ENCODE measurements at regions not wholly inside any gene's neighbourhood (a gene's known extent, or its start where the extent isn't known, plus 50 kb on each side); places are given as distances from the start of the nearest gene placed in this dataset.

GRCh38 chr9:81069923-81070322 lies 619.4 kb downstream of the TLE1 start:
- Mint-ChIP-seq H3K4me1 (no peaks in the 10 kb centered on the region), H3K9me3 (peaks cover 4 to 7% of the 10 kb centered on the region in 2 experiments; a peak in 4 of 5 replicates), H3K27ac (no peak overlapping the region; a peak in 1 of 7 replicates), H3K27me3 (ENCODE audit: low read depth) (no peaks in the 10 kb centered on the region), H3K36me3 (ENCODE audit: insufficient read depth in 1 of 3, low read depth in 3 of 3) (peaks cover 0 to 5% (median 0%) of the 10 kb centered on the region in 3 experiments; a peak in 3 of 7 replicates), H3K4me3 (no peak overlapping the region)
- H3K27me3 ChIP-seq (ENCODE audit: insufficient read depth, low read length) = no peaks in the 10 kb centered on the region
- no peaks in the 10 kb centered on the region for H3K23me2 ChIP-seq (ENCODE audit: insufficient read length, low read depth, low read length, poor library complexity, severe bottlenecking)
- H4K8ac ChIP-seq (replicated peaks; ENCODE audit: insufficient read length, low read depth, low read length) = no peak overlapping the region
- no peak overlapping the region for H3T11ph ChIP-seq (ENCODE audit: low read length)
- no peak overlapping the region for H2BK20ac ChIP-seq (ENCODE audit: low read depth, low read length, poor library complexity, severe bottlenecking)
- no peak overlapping the region for H3K23ac ChIP-seq (ENCODE audit: insufficient read length, low read depth, low read length)
- no peak overlapping the region for H3K9ac ChIP-seq (ENCODE audit: extremely low read depth, insufficient read length, low read length)
- no peaks in the 10 kb centered on the region for H3K9me3 ChIP-seq (ENCODE audit: control insufficient read depth, low read depth, low read length)
- H4K20me1 ChIP-seq (ENCODE audit: control insufficient read depth, insufficient read depth, insufficient read length) = no peaks in the 10 kb centered on the region
- H3K14ac ChIP-seq (ENCODE audit: insufficient read depth, low read length) = no peak overlapping the region
- no peak overlapping the region for H3K4me2 ChIP-seq (ENCODE audit: insufficient read depth, insufficient read length, low read length)
- H2AK5ac ChIP-seq (ENCODE audit: insufficient read length, low read length) = no peak overlapping the region
- no peaks in the 10 kb centered on the region for H3K4me1 ChIP-seq (ENCODE audit: insufficient read depth, low read length)
- no peak overlapping the region for H2BK15ac ChIP-seq (ENCODE audit: low read depth, low read length)
- no peak overlapping the region for H3K27ac ChIP-seq (ENCODE audit: insufficient read length, low read depth, low read length)
- H4K91ac ChIP-seq (ENCODE audit: insufficient read length, low read depth, low read length) = no peak overlapping the region
- DNase-seq = no peak
- no peaks in the 10 kb centered on the region for H3K79me1 ChIP-seq (ENCODE audit: insufficient read depth, low read depth, low read length, poor library complexity, severe bottlenecking)
- H2AFZ ChIP-seq (ENCODE audit: low read length) = no peak overlapping the region
- no CpG with 5 or more reads among the region's 4 CpGs for WGBS (ENCODE audit: extremely low coverage, insufficient read length, low lambda C conversion rate)
- no peaks in the 10 kb centered on the region for H3K79me2 ChIP-seq (ENCODE audit: insufficient read depth, low read length)
- no peak for TF ChIP-seq CTCF (conservative IDR thresholded peaks at IDR 0.05)
- no peak overlapping the region for H2BK120ac ChIP-seq (ENCODE audit: low read depth, low read length, poor library complexity, severe bottlenecking)
- no peak overlapping the region for H3K4ac ChIP-seq (ENCODE audit: low read depth, low read length)
- H3K18ac ChIP-seq (ENCODE audit: insufficient read length, low read depth, low read length) = no peak overlapping the region
- no peak overlapping the region for H3K56ac ChIP-seq (ENCODE audit: insufficient read length, low read depth, low read length)
- no peak overlapping the region for H4K5ac ChIP-seq (ENCODE audit: insufficient read length, low read depth, low read length)
- H2BK5ac ChIP-seq (ENCODE audit: insufficient read length, low read length) = no peak overlapping the region
- no peak overlapping the region for H2BK12ac ChIP-seq (ENCODE audit: insufficient read length, low read depth, low read length)

All from H9 (cell line).